GM18517 (cell line): ENCODE measurements at regions not wholly inside any gene's neighbourhood (a gene's known extent, or its start where the extent isn't known, plus 50 kb on each side); places are given as distances from the start of the nearest gene placed in this dataset.

Experiments used
- ATAC-seq: cut with Tn5 transposase; IDR thresholded peaks from one replicate; pipeline ENCODE4 v1.9.1; 2021; ENCODE audit warnings: mild to moderate bottlenecking, moderate library complexity; ENCODE audit not compliant: unreplicated experiment

GRCh38 chr12:46437469-46437868 lies 64.9 kb upstream of the SLC38A2 start:
- no peak for ATAC-seq

GRCh38 chr12:46436747-46437146 lies 64.2 kb upstream of the SLC38A2 start:
- no peak for ATAC-seq

GRCh38 chr12:46435625-46436024 lies 63.1 kb upstream of the SLC38A2 start:
- no peak for ATAC-seq

GRCh38 chr12:46435029-46435428 lies 62.5 kb upstream of the SLC38A2 start:
- ATAC-seq = no peak

- no peak for ATAC-seq
These were observed 61.3 kb upstream of the SLC38A2 start for GRCh38 chr12:46433829-46434228.

GRCh38 chr12:46432325-46432724 lies 59.8 kb upstream of the SLC38A2 start:
- ATAC-seq = no peak

- ATAC-seq = no peak
These were observed 57.9 kb upstream of the SLC38A2 start for GRCh38 chr12:46430340-46430948.
